OCI-LY7 (cell line): ENCODE measurements at regions not wholly inside any gene's neighbourhood (a gene's known extent, or its start where the extent isn't known, plus 50 kb on each side); places are given as distances from the start of the nearest gene placed in this dataset.

Experiments used
- EZH2phosphoT487 ChIP-seq: fragments of 200-600 bp; sonication (generic); IDR thresholded peaks from 2 replicates; pipeline ENCODE4 v1.6.1; 2018; ENCODE audit warnings: low read depth, borderline replicate concordance, mild to moderate bottlenecking, mixed run types, antibody characterized with exemption, low read length, moderate library complexity, mixed read lengths
- TF ChIP-seq, protein P1 (sequence below): fragments of 200-600 bp; sonication (generic); conservative IDR thresholded peaks from 2 replicates; pipeline ENCODE4 v1.5.1; 2014; ENCODE audit warnings: mild to moderate bottlenecking, antibody characterized with exemption, low read length, moderate library complexity, mixed read lengths

DNA sequence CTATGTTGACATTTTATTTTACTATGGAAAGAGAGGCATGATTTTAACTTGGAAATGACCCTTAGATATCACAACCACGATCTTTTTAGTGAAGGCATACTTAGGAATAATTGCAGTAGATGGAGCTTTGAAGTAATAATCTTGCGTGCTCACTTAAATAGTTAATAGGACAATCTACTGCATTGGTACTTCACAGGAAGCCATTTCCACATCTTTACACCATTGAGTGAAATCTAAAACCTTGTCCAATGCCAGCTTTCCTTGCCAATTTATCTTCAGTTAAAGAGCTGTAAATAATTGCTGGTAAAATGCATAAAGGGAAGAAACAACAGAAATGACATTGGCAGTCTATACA, 586.3 kb downstream of the ADGRL2 start:
- TF ChIP-seq, protein P1, sequence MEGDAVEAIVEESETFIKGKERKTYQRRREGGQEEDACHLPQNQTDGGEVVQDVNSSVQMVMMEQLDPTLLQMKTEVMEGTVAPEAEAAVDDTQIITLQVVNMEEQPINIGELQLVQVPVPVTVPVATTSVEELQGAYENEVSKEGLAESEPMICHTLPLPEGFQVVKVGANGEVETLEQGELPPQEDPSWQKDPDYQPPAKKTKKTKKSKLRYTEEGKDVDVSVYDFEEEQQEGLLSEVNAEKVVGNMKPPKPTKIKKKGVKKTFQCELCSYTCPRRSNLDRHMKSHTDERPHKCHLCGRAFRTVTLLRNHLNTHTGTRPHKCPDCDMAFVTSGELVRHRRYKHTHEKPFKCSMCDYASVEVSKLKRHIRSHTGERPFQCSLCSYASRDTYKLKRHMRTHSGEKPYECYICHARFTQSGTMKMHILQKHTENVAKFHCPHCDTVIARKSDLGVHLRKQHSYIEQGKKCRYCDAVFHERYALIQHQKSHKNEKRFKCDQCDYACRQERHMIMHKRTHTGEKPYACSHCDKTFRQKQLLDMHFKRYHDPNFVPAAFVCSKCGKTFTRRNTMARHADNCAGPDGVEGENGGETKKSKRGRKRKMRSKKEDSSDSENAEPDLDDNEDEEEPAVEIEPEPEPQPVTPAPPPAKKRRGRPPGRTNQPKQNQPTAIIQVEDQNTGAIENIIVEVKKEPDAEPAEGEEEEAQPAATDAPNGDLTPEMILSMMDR, result no peak
- TF ChIP-seq EZH2phosphoT487, result no peak
